ENCODE measurements at regions not wholly inside any gene's neighbourhood (a gene's known extent, or its start where the extent isn't known, plus 50 kb on each side); places are given as distances from the start of the nearest gene placed in this dataset.

DNA sequence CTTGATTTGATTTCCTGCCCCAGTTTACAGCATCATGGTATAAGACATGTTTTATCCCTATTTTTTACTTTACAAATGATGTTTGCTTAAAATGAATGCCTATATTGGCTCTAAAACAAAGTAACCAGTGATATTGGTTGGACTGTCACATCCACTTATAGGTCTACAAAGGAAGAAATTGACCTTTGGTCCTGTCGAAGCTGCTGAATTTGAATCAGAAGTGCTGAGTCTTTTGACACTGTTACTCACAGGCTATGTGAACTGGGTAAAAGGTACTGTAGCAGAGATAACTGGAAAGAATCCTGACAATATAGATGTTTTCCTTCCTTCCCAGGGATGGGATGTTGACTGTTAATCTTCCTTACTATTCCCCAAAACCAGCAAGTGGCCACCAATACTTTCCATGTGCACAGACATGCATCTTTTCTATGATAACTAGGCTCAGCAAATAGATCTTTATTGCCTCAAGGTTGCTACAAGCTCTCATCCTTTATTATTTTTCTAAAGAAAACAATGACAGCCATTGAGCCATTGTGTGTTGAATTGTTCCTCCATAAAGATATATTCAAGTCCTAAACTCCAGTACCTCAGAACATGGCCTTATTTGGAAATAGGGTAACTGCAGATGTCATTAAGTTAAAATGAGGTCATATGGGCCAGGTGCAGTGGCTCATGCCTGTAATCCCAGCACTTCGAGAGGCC, 175.9 kb upstream of the NR5A2 start:
- intact Hi-C loops (cut with DNase I): no loop called here
- DNase-seq (ENCODE audit: low spot score): no peak

DNA sequence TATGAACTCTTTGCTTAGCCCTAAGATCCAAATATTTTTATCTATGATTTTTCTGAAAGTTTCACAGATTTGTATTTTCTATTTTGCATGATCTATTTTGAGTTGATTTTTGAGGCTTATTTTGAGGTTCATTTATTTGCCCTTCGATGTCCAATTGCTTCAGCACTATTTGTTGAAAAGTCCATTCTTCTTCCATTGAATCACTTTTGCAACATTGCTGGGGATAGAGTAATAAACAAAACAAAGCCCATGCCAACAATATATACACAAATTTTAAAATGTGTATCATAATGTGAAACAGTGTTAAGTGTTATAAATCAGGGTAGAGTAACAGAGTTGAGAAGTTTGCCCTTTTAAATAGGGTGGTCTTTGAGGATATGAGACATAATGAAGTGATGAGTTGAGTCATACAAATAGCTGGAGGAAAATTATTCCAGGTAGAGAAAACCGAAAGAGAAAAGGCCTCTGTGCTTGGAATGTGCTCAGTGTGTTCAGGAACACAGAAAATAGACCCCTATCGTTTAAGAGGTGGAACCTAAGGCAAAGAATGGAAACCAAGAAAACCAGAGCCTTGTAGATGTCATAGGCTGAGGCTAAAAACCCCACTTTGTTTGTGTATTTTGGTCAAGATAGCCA, 172.7 kb upstream of the NR5A2 start:
- DNase-seq (ENCODE audit: low spot score): no peak
- intact Hi-C loops (cut with DNase I): no loop called here

DNA sequence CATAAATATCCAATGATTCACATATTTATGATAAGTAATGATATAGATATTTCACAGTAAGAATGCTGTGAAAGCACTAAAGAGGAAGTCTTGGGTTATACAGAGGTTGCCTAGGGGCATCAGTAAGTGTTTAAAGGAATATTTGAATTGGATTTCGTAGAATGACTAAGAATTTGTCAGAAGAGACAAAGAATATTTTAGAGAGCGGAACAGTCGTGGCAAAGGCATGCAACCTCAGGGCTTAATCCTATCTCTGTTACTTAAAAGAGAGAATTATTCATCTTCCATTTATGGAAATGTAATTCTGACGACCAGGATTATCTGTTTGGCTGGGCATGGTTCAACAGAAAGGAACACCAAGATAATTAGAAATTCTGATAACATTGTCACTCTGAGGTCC, 171.9 kb upstream of the NR5A2 start:
- DNase-seq (ENCODE audit: low spot score): no peak
- intact Hi-C loops (cut with DNase I): no loop called here

DNA sequence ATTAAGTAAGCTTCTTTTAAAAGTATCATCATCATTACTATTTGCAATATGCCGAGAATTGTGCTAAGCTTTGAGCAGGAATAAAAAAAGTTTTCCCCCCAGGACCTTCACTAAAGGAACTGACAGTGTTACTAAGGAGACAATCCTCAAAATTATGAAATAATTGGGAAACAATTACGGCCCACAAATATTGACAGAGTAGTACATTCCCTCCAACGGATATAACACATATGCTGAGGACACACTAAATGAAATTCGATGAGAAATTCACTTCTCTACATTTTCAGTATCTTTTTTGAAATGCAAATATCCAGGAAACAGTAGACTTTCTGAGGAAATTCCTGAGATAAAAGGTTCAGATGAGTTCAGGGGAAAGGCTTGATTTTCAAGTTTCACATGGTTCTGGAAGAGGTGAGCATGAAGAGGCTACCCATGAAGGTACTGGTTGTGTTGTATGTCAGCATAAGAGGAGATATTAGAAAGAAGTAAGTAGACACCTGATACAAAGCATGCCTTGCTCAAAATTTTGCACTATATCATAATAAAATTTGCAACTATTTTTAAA, 171.2 kb upstream of the NR5A2 start:
- no peak for DNase-seq (ENCODE audit: low spot score)

DNA sequence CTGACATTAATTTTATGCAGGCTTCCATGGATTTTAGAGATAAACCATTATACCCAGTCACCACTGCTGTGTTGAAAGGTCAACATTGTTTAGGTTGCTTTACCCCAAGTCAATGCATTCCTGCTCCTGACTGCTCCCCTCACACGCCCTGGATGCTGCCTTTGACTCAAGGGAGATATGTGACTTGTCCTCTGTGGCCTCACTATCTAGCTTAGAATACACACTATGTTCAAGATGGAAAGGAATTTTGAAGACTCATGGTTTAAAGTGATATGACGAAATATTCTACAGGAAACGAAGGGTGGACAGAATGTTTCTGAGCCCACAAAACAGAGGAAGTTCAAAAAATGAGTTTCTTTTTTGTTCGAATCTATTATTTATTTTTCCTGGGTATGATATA, 170.4 kb upstream of the NR5A2 start:
- DNase-seq (ENCODE audit: low spot score): no peak
- intact Hi-C loops (cut with DNase I): no loop called here

More for the DNA sequence above, 171.2 kb upstream of the NR5A2 start:
- intact Hi-C loops (cut with DNase I): no loop called here

DNA sequence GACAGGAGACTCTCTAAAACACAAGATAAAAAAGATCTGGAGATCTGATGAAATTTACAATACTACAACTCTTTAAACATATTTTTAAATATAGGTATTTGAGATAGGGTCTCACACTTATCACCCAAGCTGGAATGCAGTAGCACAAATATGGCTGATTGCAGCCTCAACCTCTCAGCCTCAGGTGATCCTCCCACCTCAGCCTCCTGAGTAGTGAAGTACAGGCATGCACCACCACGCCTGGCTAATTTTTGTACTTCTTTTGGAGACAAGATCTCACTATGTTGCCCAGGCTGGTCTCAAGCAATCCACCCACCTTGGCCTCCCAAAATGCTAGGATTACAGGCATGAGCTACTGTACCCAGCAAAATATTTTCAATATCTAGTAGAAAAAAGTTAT, 170.0 kb upstream of the NR5A2 start:
- intact Hi-C loops (cut with DNase I): no loop called here
- no peak for DNase-seq (ENCODE audit: low spot score)

DNA sequence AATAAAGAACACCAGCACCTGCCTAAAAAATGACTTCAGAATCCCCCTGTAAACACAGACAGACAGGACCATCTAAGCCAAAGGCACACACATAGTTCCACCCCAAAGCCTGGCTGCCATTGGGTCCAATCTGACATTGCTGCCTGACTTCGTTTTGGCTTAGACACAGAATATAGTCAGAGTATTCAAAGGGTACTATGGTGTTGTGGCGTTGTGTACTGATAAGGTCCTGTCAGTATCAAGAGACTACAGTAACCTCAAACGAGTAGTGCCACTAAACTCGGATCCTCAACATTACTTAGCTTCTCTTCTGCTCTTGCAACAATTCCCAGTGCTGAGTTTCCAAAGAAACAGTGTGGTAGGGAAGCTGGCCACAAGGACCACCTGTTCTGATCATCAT, 169.3 kb upstream of the NR5A2 start:
- DNase-seq (ENCODE audit: low spot score): no peak
- intact Hi-C loops (cut with DNase I): no loop called here

DNA sequence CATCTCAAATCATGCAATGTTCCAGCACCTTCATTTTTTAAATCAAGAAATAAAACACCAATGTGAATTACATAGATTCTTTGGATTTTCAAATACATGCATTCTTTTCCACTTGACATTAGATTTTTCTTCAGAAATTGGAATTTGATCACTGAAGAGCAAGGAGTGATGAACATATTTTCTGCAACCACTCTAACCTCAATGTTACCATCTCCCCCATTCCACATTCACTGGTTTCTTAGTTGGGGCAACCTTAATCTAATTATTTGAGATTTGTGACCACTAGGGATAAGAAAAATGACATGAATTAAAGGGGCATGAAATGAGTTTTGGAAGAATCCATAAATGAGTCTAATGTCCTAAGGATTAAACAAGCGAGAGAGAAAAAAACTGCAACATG, 168.7 kb upstream of the NR5A2 start:
- no peak for DNase-seq (ENCODE audit: low spot score)
- intact Hi-C loops (cut with DNase I): no loop called here

DNA sequence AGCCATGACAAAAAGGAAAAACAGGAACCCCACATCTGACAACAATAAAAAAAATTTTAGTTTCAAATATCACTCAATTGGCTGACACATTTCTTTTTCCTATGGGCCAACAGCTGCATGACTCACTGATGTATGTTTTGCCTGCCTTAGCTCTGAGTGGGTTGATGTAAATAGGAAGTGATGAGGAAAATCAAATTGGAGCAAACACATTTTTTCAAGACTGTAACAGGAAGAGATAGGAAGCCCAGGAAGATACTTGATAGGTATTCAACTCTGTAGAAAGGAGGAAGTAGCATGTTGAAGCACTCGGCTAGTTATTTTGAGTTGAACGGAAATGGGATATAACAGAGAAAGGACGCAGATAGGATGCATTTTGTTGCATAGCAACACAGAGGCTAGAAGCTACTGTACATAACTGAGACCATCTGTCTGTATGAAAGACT, 168.0 kb upstream of the NR5A2 start:
- DNase-seq (ENCODE audit: low spot score): no peak
- intact Hi-C loops (cut with DNase I): no loop called here

DNA sequence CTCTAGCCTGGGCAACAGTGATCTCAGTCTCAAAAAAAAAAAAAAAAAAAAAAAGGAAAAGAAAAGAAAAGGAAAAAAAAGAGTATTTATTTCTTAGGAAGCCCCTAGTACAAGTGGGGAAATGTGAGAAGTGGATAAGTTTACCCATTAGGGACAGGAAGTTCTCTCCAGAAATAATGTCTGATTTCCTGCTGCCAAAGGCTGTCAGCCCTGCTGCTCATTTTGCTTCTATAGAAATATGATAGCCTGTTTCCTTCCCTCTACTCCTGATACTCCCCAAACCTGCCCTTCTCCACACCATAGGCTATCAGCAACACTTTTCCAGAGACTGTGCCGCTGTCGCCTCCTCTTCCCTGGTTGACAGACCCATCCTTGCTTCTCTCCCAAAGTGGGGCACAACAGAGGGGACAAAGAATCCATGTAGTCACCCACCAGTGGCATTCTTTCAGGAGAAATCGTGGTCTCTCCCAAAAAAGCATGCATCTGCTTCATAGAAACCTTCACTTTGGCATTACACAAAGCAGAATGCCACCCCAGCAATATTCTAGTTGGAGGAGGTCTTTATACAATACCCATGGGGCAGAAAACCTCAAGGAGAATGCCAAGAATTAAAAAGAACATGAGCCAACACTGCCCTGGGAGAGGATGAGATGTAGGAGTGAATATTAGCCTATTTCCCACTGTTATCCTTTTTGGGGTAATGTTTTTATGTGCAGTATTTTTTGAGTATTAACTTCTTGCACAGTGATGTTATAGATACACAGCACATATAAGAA, 166.3 kb upstream of the NR5A2 start:
- no peak for DNase-seq (ENCODE audit: low spot score)
- intact Hi-C loops (cut with DNase I): loop anchor here in 1 of 2 donors (5.0 kb wide), 1 partner anchor 194 kb away; no protein-coding TSS in a partner anchor

DNA sequence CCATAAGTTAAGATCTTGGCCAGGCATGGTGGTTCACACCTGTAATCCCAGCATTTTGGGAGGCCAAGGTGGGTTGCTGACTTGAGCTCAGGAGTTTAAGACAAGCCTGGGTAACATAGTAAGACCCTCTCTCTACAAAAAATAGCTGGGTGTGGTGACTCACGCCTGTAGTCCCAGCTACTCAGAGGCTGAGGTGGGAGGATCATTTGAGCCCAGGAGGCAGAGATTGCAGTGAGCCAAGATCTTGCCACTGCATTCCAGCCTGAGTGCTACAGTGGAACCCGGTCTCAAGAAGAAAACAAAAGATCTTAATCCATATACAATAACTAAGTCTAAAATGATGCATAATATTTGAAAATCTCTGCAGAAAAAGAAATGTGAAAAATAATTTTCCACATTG, 165.5 kb upstream of the NR5A2 start:
- DNase-seq (ENCODE audit: low spot score): no peak
- intact Hi-C loops (cut with DNase I): loop anchor here in 1 of 2 donors (5.0 kb wide), 1 partner anchor 195 kb away; no protein-coding TSS in a partner anchor

DNA sequence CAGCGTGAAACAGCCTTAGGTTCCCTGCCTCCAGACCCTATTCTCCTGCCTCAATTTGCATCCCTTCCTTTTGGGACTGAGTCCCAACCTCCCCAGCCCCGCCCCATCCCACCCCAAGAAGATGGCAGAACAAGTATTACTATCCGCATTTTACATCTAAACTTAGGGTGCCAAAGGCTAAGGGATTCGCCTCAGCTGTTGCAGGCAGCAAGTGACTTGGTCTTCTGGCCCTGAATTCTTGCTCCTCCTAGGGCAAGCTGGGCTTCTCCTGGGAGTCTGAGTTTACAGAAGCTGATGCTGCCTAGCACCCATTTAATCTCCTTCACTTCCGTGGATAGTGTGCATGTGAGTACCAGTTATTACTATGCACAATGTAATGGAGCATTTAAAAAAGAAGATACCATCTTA, 161.3 kb upstream of the NR5A2 start:
- no peak for DNase-seq (ENCODE audit: low spot score)
- intact Hi-C loops (cut with DNase I): no loop called here

DNA sequence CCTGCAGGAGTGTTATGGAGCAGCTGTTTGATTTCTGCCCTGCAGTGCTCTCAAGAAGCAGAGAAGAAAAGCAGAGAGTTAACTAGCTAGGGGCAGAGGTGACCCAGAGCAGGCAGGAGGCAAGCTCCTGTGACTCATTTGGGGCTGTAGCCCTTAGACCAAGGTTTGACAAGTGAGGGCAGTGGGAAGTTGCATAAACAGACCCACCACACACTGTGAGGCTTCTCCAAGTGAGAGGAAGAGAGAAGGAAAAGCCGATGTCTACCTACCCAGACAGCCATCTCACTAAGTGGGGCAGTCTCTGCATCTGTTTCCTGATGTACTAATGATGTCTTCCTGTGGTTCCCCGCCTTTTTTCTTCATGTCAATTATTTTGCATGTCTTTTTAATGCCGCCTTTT, 159.9 kb upstream of the NR5A2 start:
- intact Hi-C loops (cut with DNase I): no loop called here
- no peak for DNase-seq (ENCODE audit: low spot score)

DNA sequence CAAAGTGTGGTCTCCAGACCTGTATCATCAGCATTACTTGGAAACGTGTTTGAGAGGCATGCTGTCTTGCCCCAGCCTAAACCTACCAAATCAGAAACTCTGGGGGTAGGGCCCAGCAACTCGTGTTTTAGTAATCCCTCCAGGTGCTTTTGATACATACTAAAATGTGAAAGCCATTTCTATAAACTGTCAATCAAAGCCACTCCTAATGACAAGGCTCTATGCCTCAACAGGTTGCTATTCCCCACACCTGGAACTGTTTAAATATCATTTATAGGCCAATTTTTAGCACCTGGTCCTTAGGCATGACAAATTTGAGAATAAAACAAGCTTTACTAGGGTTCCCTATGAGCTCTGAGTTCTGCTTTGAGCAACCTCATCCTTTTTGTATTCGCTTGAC, 158.7 kb upstream of the NR5A2 start:
- DNase-seq (ENCODE audit: low spot score): no peak
- intact Hi-C loops (cut with DNase I): no loop called here

DNA sequence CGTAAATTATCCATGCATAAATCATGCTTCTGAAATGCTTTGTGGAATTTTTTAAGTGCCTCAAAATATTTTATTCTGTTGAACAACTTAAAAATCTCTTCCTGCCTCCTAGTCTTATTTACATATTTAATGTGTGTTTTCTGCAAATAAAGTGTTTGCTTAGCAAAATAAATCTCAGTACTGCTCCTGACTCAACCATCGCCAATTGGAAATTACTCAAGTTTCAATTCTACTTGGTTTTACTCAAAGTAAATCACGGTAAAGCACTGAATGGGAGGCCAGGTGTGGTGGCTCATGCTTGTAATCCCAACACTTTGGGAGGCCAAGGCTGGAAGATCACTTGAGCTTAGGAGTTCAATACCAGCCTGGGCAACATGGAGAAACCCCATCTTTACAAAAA, 152.2 kb upstream of the NR5A2 start:
- intact Hi-C loops (cut with DNase I): no loop called here

DNA sequence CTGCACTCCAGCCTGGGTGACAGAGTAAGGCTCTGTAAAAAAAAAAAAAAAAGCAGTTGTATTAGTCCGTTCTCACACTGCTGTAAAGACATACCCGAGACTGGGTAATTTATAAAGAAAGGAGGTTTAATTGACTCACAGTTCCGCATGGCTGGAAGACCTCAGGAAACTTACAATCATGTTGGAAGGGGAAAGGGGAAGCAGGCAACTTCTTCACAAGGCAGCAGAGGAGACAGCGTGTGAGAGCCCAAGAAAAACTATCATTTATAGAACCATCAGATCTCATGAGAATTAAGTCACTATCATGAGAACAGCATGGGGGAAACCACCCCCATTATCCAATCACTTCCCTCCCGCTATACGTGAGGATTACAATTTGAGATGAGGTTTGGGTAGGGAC, 151.7 kb upstream of the NR5A2 start:
- no peak for DNase-seq (ENCODE audit: low spot score)
- intact Hi-C loops (cut with DNase I): no loop called here

More for the DNA sequence above, 152.2 kb upstream of the NR5A2 start:
- no peak for DNase-seq (ENCODE audit: low spot score)

DNA sequence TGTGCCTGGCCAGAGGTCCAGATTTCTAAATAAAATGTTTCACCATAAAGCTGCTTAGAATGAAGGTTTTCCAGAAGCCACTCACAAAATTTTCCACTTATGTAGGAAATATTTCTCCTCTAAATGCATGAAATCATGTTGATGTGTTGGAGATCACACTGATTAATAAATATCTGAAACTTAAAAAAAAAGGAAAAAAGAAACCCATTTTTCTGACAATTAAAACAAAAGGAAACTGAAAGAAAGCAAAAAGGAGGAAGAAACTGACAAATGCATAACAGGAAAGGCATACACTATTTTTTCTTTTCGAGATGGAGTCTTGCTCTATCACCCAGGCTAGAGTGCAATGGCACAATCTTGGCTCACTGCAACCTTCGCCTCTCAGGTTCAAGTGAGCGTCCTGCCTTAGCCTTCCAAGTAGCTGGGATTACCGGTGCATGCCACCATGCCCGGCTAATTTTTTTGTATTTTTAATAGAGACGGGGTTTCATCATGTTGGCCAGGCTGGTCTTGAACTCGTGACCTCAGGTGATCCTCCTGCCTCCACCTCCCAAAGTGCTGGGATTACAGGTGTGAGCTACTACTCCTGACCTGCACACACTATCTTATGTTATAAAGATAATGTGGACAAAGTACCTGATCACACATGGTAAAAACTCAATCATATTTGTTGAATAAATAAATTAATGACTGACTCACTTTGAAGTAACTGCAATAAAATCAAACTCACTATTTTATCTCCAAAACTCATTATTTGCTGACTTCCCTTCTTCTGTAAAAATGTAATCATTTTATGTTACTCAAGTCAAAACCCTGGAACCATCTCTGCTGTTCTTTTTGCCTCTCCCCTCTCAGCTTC, 149.8 kb upstream of the NR5A2 start:
- DNase-seq (ENCODE audit: low spot score): no peak
- intact Hi-C loops (cut with DNase I): no loop called here

DNA sequence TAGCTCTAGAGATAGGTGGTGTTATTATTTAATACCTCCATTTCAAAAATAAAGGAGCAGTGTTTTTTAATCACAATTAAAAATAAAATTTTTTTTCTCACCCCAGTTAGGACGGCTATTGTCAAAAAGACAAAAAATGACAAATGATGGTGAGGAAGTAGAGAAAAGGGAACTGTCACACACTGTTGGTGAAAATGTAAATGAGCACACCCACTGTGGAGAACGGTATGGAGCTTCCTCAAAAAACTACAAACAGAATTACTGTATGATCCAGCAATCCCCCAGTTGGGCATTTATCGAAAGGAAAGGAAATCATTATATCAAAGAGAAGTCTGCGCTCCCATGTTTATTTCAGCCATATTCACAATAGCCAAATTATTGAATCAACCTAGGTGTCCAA, 148.7 kb upstream of the NR5A2 start:
- DNase-seq (ENCODE audit: low spot score): no peak
- intact Hi-C loops (cut with DNase I): no loop called here

DNA sequence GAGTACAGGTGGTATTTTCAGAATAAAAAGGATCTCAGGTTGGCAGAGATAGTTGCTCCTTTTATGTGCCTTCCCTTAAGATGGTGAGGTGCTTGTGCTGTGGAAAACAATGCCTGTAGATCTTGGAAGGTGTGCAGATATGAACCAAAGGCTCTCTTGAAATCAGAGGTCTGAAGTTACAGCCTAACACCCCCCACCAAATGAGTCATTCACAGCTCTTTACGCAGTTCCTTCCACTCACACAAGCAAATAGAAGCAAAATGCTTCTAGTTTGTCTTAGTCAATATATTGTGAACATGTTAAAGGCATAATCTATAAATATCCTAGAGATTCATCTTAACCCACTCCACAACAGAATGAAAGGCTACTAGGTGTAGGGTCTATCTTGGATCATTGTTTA, 128.9 kb upstream of the NR5A2 start:
- intact Hi-C loops (cut with DNase I): no loop called here
- no peak for DNase-seq (ENCODE audit: low spot score)

Measured in posterior vena cava (tissue), 2 donors.